Kidney (tissue), 13 donors: ENCODE measurements at regions not wholly inside any gene's neighbourhood (a gene's known extent, or its start where the extent isn't known, plus 50 kb on each side); places are given as distances from the start of the nearest gene placed in this dataset.

Experiments used
- DNase-seq, 5 donors: peaks; one replicate each; pipeline ENCODE4 v3.0.0-alpha.2; 2013 to 2020
- FAIRE-seq: peaks from 2 replicates; lab custom pipeline; 2012; peaks lifted over from hg19 to GRCh38; lab: Jason Lieb, UNC
- H3K27ac ChIP-seq, 2 donors: one replicate each; pipeline ENCODE4 v1.7.0; 2013; ENCODE audit warnings: low read depth in 2 of 2, low read length in 2 of 2, inconsistent platforms in 1 of 2
- H3K27me3 ChIP-seq: one replicate; pipeline ENCODE4 v1.7.1; 2013; ENCODE audit warnings: low read length, inconsistent platforms; ENCODE audit not compliant: control insufficient read depth, insufficient read depth
- H3K36me3 ChIP-seq, 3 donors: one replicate each; pipeline versions ENCODE4 v1.7.0 to v1.7.1; 2013; ENCODE audit warnings: low read length in 3 of 3, control low read depth in 1 of 3, inconsistent platforms in 1 of 3; ENCODE audit not compliant: insufficient read depth in 3 of 3, control insufficient read depth in 2 of 3
- H3K4me1 ChIP-seq, 3 donors: one replicate each; pipeline versions ENCODE4 v1.7.0 to v1.7.1; 2013; ENCODE audit warnings: low read length in 3 of 3, inconsistent platforms in 1 of 3, low read depth in 1 of 3; ENCODE audit not compliant: control insufficient read depth in 2 of 3, insufficient read depth in 2 of 3
- H3K4me3 ChIP-seq, 3 donors: one replicate each; pipeline versions ENCODE4 v1.7.0 to v1.8.1; 2013; ENCODE audit warnings: low read length in 3 of 3, control low read depth in 1 of 3, inconsistent platforms in 1 of 3
- H3K9ac ChIP-seq, 3 donors: one replicate each; pipeline versions ENCODE4 v1.7.0 to v1.7.1; 2013; ENCODE audit warnings: low read length in 3 of 3, control low read depth in 1 of 3, inconsistent platforms in 1 of 3
- H3K9me3 ChIP-seq, 3 donors: one replicate each; pipeline versions ENCODE4 v1.7.0 to v1.7.1; 2013; ENCODE audit warnings: low read length in 3 of 3, control low read depth in 1 of 3, inconsistent platforms in 1 of 3; ENCODE audit not compliant: control insufficient read depth in 2 of 3, insufficient read depth in 1 of 3
- intact Hi-C: fragments of 100-400 bp; cut with DNase I; formaldehyde crosslinking; loops from one replicate; pipeline ENCODE4 v1.11.1; 2022
- TF ChIP-seq, protein P1 (sequence below): IDR thresholded peaks from 3 replicates; pipeline ENCODE4 v1.5.1; 2012; ENCODE audit warnings: mild to moderate bottlenecking, moderate library complexity, borderline replicate concordance; ENCODE audit not compliant: insufficient read depth; ENCODE audit errors: extremely low read depth
- donor health status: control.
- donor health status: control.
- donor health status: control.
- donor health status: control.
- donor health status: control.
- donor health status: DM: yes; HTN: yes; CAD: no.
- donor health status: Normal renal cell carcinoma (clear cell type).

DNA sequence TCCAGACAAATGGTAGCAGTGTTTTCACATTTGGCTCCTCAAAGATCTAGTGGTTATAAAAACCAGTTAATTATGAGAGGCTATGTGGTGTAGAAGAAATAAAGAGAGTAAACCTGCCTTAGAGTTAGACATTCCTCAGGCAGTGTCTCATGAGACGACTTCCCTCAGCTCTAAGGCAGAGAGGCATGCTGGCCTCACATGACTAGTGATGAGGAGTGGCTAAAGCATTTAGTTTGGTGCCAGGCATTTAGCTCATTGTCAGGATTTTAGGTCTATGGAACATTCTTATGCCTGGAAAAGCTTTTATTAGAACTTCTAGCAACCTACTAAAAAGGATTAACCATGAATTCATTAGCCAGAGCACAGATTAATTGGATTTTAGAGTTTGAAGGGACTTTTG, 90.3 kb downstream of the RPRM start:
- Histone ChIP-seq H3K4me1 (no peaks in the 10 kb centered on the region), H3K36me3 (no peaks in the 10 kb centered on the region), H3K27ac (no peak overlapping the region), H3K4me3 (no peak overlapping the region), H3K27me3 (no peaks in the 10 kb centered on the region), H3K9ac (no peak overlapping the region), H3K9me3 (peaks cover 0 to 3% (median 0%) of the 10 kb centered on the region in 3 donors)
- intact Hi-C loops, result no loop called here
- peak in 1 of 5 donors; percentile 51 for DNase-seq
- TF ChIP-seq, protein P1, sequence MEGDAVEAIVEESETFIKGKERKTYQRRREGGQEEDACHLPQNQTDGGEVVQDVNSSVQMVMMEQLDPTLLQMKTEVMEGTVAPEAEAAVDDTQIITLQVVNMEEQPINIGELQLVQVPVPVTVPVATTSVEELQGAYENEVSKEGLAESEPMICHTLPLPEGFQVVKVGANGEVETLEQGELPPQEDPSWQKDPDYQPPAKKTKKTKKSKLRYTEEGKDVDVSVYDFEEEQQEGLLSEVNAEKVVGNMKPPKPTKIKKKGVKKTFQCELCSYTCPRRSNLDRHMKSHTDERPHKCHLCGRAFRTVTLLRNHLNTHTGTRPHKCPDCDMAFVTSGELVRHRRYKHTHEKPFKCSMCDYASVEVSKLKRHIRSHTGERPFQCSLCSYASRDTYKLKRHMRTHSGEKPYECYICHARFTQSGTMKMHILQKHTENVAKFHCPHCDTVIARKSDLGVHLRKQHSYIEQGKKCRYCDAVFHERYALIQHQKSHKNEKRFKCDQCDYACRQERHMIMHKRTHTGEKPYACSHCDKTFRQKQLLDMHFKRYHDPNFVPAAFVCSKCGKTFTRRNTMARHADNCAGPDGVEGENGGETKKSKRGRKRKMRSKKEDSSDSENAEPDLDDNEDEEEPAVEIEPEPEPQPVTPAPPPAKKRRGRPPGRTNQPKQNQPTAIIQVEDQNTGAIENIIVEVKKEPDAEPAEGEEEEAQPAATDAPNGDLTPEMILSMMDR, result no peak
- no peak for FAIRE-seq

DNA sequence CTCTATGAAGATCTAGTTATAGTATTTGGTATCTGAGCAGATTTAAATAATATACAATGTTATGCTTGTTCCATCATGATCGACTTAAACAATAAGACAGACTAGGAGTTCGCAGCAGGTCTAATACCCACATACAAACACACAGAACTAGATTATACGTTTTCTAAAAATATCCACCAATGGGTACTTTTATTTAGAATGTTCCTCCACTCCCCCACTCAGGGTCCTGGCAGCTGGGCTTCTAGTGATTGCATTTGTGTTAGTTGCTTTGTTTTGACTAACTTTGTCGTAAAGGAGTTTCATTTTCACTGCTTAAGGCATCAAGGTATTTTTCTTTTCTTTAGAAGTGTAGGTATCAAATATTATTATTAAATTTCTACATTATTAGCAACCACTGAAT, 91.4 kb downstream of the RPRM start:
- Histone ChIP-seq H3K27ac (no peak overlapping the region), H3K27me3 (no peaks in the 10 kb centered on the region), H3K9me3 (peaks cover 0 to 3% (median 0%) of the 10 kb centered on the region in 3 donors), H3K36me3 (no peaks in the 10 kb centered on the region), H3K4me3 (no peak overlapping the region), H3K4me1 (no peaks in the 10 kb centered on the region), H3K9ac (no peak overlapping the region)
- DNase-seq, result peak in 2 of 5 donors; percentile 19 to 37
- intact Hi-C loops, result no loop called here
- FAIRE-seq, result no peak
- TF ChIP-seq, protein P1, result no peak

DNA sequence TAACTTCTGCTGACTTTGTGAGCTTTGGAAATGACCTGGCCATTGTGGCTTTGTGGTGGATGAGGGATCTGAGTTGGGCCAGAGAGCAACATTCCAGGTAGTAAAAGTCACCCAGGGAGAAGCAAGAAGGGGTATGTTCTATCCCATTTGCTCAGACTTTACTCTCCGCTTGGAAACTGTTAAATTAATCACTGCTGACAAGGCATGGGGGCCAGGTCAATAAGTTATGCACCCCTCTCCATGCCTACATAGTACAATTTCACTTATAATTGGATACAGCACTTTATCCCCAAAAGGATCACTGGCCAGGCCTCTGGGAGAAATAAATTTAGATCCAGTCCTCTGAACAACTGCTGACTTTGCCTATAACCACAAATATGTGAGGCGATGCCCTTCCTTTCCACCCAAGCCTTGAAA, 92.1 kb downstream of the RPRM start:
- Histone ChIP-seq H3K4me1 (no peaks in the 10 kb centered on the region), H3K9me3 (peaks cover 0 to 3% (median 0%) of the 10 kb centered on the region in 3 donors), H3K4me3 (no peak overlapping the region), H3K27me3 (no peaks in the 10 kb centered on the region), H3K27ac (no peak overlapping the region), H3K36me3 (no peaks in the 10 kb centered on the region), H3K9ac (no peak overlapping the region)
- DNase-seq (peak in 2 of 5 donors; percentile 41 to 45), FAIRE-seq (no peak)
- intact Hi-C loops, result no loop called here
- TF ChIP-seq, protein P1, result no peak
